Right lobe of liver (tissue), 6 donors: ENCODE measurements at regions not wholly inside any gene's neighbourhood (a gene's known extent, or its start where the extent isn't known, plus 50 kb on each side); places are given as distances from the start of the nearest gene placed in this dataset.

ENCODE experiments used
- ATAC-seq, 4 donors: fragments of 200-7000 bp; cut with Tn5 transposase; one replicate each; pipeline ENCODE4 v1.9.1; 2020; ENCODE audit warnings: mild to moderate bottlenecking in 4 of 4, moderate library complexity in 4 of 4
- DNase-seq, 3 donors: peaks; one replicate each; pipeline ENCODE4 v3.0.0-alpha.2; 2020
- H3K27ac ChIP-seq, 3 donors: fragments of 200-600 bp; one replicate each; pipeline ENCODE4 v1.8.0; 2022
- H3K27me3 ChIP-seq, 2 donors: fragments of 200-600 bp; one replicate each; pipeline ENCODE4 v1.8.0; 2022
- H3K36me3 ChIP-seq, 4 donors: fragments of 200-600 bp; sonication (generic) in 1 of 4; one replicate each; pipeline versions ENCODE4 v1.5.1 to v1.8.0; 2017 to 2022; ENCODE audit warnings: control low read depth in 1 of 4
- H3K4me1 ChIP-seq, 4 donors: fragments of 200-600 bp; sonication (generic) in 1 of 4; one replicate each; pipeline versions ENCODE4 v1.5.1 to v1.8.0; 2017 to 2022; ENCODE audit warnings: control low read depth in 1 of 4
- H3K4me3 ChIP-seq, 3 donors: fragments of 200-600 bp; one replicate each; pipeline ENCODE4 v1.8.0; 2022
- H3K9me3 ChIP-seq, 4 donors: fragments of 200-600 bp; sonication (generic) in 1 of 4; one replicate each; pipeline versions ENCODE4 v1.5.1 to v1.8.0; 2017 to 2022; ENCODE audit warnings: control low read depth in 1 of 4
- CTCF ChIP-seq, 4 donors: fragments of 200-600 bp in 3 of 4; fragments of 450-650 bp in 1 of 4; IDR thresholded peaks; one replicate each; pipeline versions ENCODE4 v1.5.1 to v1.8.0; 2016 to 2022; ENCODE audit warnings: antibody characterized with exemption in 4 of 4, mild to moderate bottlenecking in 2 of 4
- POLR2A ChIP-seq: fragments of 450-650 bp; IDR thresholded peaks from one replicate; pipeline ENCODE4 v1.6.1; 2017; ENCODE audit warnings: antibody characterized with exemption, mild to moderate bottlenecking
- WGBS: methylation state at CpG from one replicate; pipeline ENCODE4 v1.1.6; 2018; ENCODE audit warnings: low coverage, low lambda C conversion rate; ENCODE audit not compliant: insufficient coverage; ENCODE audit errors: missing lambda C conversion rate; 5-methylcytosine and 5-hydroxymethylcytosine counted together
- intact Hi-C, 2 donors: fragments of 100-400 bp; cut with DNase I; formaldehyde crosslinking; loops; one replicate each; pipeline versions ENCODE4 v1.11.2 to v1.14.1; 2022
- donor health status: DM: no; HTN: yes; CAD: no.
- donor health status: DM: no; HTN: no; CAD: no.
- donor health status: DM: no; HTN: no; CAD: no.
- donor health status: DM: no; HTN: yes; CAD: no.
- donor health status: DM: no; HTN: yes; CAD: no.

GRCh38 chr4:10760086-10760485 lies 75.5 kb upstream of the CLNK start:
- WGBS = 45% methylated on average over 3 of the region's 3 CpGs
- H3K9me3 ChIP-seq = no peaks in the 10 kb centered on the region
- intact Hi-C loops = no loop called here
- H3K27me3 ChIP-seq = no peaks in the 10 kb centered on the region
- no peak overlapping the region for H3K4me3 ChIP-seq
- H3K4me1 ChIP-seq = no peaks in the 10 kb centered on the region
- TF ChIP-seq CTCF (IDR thresholded peaks at IDR 0.05) = no peak
- no peak for TF ChIP-seq POLR2A
- DNase-seq (no peak), ATAC-seq (no peak)
- H3K27ac ChIP-seq = no peak overlapping the region
- no peaks in the 10 kb centered on the region for H3K36me3 ChIP-seq

GRCh38 chr4:10758906-10759305 lies 74.3 kb upstream of the CLNK start:
- H3K9me3 ChIP-seq = no peaks in the 10 kb centered on the region
- H3K36me3 ChIP-seq = no peaks in the 10 kb centered on the region
- intact Hi-C loops = no loop called here
- H3K27me3 ChIP-seq = no peaks in the 10 kb centered on the region
- H3K4me1 ChIP-seq = no peaks in the 10 kb centered on the region
- DNase-seq = no peak
- H3K4me3 ChIP-seq = no peak overlapping the region
- H3K27ac ChIP-seq = no peak overlapping the region
- no peak for ATAC-seq
- no peak for TF ChIP-seq POLR2A
- no peak for TF ChIP-seq CTCF (IDR thresholded peaks at IDR 0.05)

- no peaks in the 10 kb centered on the region for H3K4me1 ChIP-seq
- no peak overlapping the region for H3K4me3 ChIP-seq
- DNase-seq (no peak), ATAC-seq (no peak)
- H3K36me3 ChIP-seq = no peaks in the 10 kb centered on the region
- H3K9me3 ChIP-seq = no peaks in the 10 kb centered on the region
- no peak overlapping the region for H3K27ac ChIP-seq
- no peaks in the 10 kb centered on the region for H3K27me3 ChIP-seq
- intact Hi-C loops = no loop called here
- TF ChIP-seq POLR2A (no peak), CTCF (IDR thresholded peaks at IDR 0.05) (no peak)
- 62% methylated on average over 2 of the region's 2 CpGs for WGBS
These were observed 69.4 kb upstream of the CLNK start for GRCh38 chr4:10753856-10754402.

- no peaks in the 10 kb centered on the region for H3K27me3 ChIP-seq
- no peaks in the 10 kb centered on the region for H3K4me1 ChIP-seq
- 71% methylated on average over 5 of the region's 5 CpGs for WGBS
- no peaks in the 10 kb centered on the region for H3K9me3 ChIP-seq
- intact Hi-C loops = no loop called here
- DNase-seq = no peak
- no peak for TF ChIP-seq POLR2A
- TF ChIP-seq CTCF (IDR thresholded peaks at IDR 0.05) = no peak
- no peak for ATAC-seq
- H3K27ac ChIP-seq = no peak overlapping the region
- H3K4me3 ChIP-seq = no peak overlapping the region
- no peaks in the 10 kb centered on the region for H3K36me3 ChIP-seq
These were observed 68.8 kb upstream of the CLNK start for GRCh38 chr4:10753336-10753735.

GRCh38 chr4:10750714-10751113 lies 66.1 kb upstream of the CLNK start:
- DNase-seq (no peak), ATAC-seq (no peak)
- no peaks in the 10 kb centered on the region for H3K27me3 ChIP-seq
- no peak overlapping the region for H3K27ac ChIP-seq
- WGBS = 71% methylated on average over 5 of the region's 5 CpGs
- H3K9me3 ChIP-seq = no peaks in the 10 kb centered on the region
- H3K36me3 ChIP-seq = no peaks in the 10 kb centered on the region
- TF ChIP-seq POLR2A = no peak
- TF ChIP-seq CTCF (IDR thresholded peaks at IDR 0.05) = no peak
- H3K4me1 ChIP-seq = no peaks in the 10 kb centered on the region
- H3K4me3 ChIP-seq = no peak overlapping the region
- intact Hi-C loops = no loop called here
